ENCODE measurements at regions not wholly inside any gene's neighbourhood (a gene's known extent, or its start where the extent isn't known, plus 50 kb on each side); places are given as distances from the start of the nearest gene placed in this dataset.

DNA sequence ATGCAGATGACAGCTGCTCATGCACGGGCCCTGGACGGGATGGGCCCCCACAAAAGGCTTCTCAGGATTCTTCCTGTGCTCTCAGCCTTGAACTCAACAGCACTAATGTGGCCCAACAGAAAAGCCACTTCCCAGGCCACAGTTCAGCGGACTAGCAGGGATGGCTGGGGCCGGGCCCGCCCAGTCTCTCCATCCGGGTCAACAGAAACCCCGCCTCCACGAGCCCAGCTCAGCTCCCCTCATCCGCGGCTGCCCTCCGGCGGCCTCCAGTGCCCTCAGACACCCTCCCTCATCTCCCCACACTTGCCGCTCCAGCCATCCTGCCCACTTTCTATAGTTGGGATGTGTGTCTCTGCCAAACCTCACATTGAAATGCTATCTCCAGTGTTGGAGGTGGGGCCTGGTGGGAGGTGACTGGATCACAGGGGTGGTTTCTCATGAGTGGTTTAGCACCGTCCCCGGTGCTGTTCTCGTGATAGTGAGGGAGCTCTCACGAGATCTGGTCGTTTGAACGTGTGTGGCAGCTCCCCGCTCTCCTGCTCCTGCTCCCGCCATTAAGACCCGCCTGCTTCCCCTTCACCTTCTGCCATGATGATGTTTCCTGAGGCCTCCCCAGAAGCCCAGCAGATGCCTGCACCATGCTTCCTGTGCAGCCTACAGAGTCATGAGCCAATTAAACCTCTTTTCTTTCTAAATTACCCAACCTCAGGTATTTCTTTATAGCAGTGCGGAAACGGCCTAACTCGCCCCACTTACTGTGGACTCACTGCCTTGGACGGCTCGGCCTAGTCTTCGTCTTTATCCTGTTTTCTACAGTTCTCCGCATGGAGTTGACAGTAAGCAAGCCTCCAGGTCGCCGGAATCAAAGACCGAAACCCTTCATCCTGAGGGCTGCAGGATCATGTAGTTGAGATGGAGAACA is 169.9 kb upstream of the RNF32 start:
- no peak for DNase-seq (ENCODE audit: low read depth)
- TF ChIP-seq CTCF (conservative IDR thresholded peaks at IDR 0.05; ENCODE audit: control insufficient read depth, insufficient read depth, low read depth, low read length): no peak
- no peak overlapping the region for H3K4me3 ChIP-seq (ENCODE audit: control insufficient read depth, low read depth, low read length)

- H3K4me3 ChIP-seq (ENCODE audit: control insufficient read depth, low read depth, low read length): no peak overlapping the region
- TF ChIP-seq CTCF (conservative IDR thresholded peaks at IDR 0.05; ENCODE audit: control insufficient read depth, insufficient read depth, low read depth, low read length): no peak
- no peak for DNase-seq (ENCODE audit: low read depth)
Observed at GRCh38 chr7:156466955-156467625, 173.5 kb upstream of the RNF32 start.

- H3K4me3 ChIP-seq (ENCODE audit: control insufficient read depth, low read depth, low read length): no peak overlapping the region
- DNase-seq (ENCODE audit: low read depth): no peak
- TF ChIP-seq CTCF (conservative IDR thresholded peaks at IDR 0.05; ENCODE audit: control insufficient read depth, insufficient read depth, low read depth, low read length): no peak
Observed at GRCh38 chr7:156466272-156466671, 174.3 kb upstream of the RNF32 start.

- no peak for TF ChIP-seq CTCF (conservative IDR thresholded peaks at IDR 0.05; ENCODE audit: control insufficient read depth, insufficient read depth, low read depth, low read length)
- no peak for DNase-seq (ENCODE audit: low read depth)
- H3K4me3 ChIP-seq (ENCODE audit: control insufficient read depth, low read depth, low read length): no peak overlapping the region
Observed at GRCh38 chr7:156465186-156465585, 175.4 kb upstream of the RNF32 start.

DNA sequence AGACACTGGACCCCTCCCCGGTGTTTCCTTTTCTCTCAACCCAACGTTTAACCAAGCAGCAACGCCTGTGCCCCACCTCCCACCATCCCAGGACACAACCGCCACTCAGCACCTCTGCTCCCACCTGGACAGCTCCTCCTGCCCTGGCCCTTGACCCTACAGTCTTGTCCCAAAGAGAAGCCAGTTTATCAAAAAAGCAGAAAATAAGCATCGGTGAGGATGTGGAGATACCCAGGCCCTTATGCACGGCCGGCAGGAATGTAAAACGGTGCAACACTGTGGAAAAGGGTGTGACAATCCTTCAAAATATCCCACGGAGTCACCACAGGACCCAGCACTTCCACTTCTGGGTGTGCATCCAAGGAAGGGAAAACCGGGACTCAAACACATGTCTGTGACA is 176.2 kb upstream of the RNF32 start:
- no peak for DNase-seq (ENCODE audit: low read depth)
- H3K4me3 ChIP-seq (ENCODE audit: control insufficient read depth, low read depth, low read length): no peak overlapping the region
- no peak for TF ChIP-seq CTCF (conservative IDR thresholded peaks at IDR 0.05; ENCODE audit: control insufficient read depth, insufficient read depth, low read depth, low read length)

GRCh38 chr7:156463280-156463679 is 177.3 kb upstream of the RNF32 start:
- no peak for TF ChIP-seq CTCF (conservative IDR thresholded peaks at IDR 0.05; ENCODE audit: control insufficient read depth, insufficient read depth, low read depth, low read length)
- H3K4me3 ChIP-seq (ENCODE audit: control insufficient read depth, low read depth, low read length): no peak overlapping the region
- no peak for DNase-seq (ENCODE audit: low read depth)
